ENCODE measurements at regions not wholly inside any gene's neighbourhood (a gene's known extent, or its start where the extent isn't known, plus 50 kb on each side); places are given as distances from the start of the nearest gene placed in this dataset.

- Histone ChIP-seq H3K9ac (ENCODE audit: insufficient read depth, low read length, poor library complexity, severe bottlenecking) (no peak overlapping the region), H3K27ac (ENCODE audit: low read depth in 1 of 2, low read length in 2 of 2) (no peak overlapping the region), H4K20me1 (ENCODE audit: insufficient read depth, low read length) (no peaks in the 10 kb centered on the region), H3K79me2 (ENCODE audit: insufficient read depth, low read length) (no peaks in the 10 kb centered on the region), H3K36me3 (replicated peaks in 1 of 2; ENCODE audit: control insufficient read depth in 1 of 2, insufficient read depth in 2 of 2, low read length in 2 of 2) (peaks cover 80 to 96% of the 10 kb centered on the region in 2 donors), H3K4me1 (ENCODE audit: control insufficient read depth in 1 of 2, insufficient read depth in 2 of 2, low read length in 2 of 2) (no peaks in the 10 kb centered on the region), H3K4me2 (replicated peaks; ENCODE audit: extremely low read depth, low read length, poor library complexity, severe bottlenecking) (no peak overlapping the region), H2AFZ (ENCODE audit: insufficient read depth, low read depth, low read length, poor library complexity, severe bottlenecking) (no peak overlapping the region), H3K9me3 (replicated peaks in 1 of 2; ENCODE audit: control insufficient read depth in 1 of 2, insufficient read depth in 1 of 2, low read length in 2 of 2) (no peaks in the 10 kb centered on the region), H3K27me3 (ENCODE audit: control insufficient read depth in 2 of 2, insufficient read depth in 2 of 2, low read length in 2 of 2) (no peaks in the 10 kb centered on the region), H3K4me3 (replicated peaks in 1 of 3; ENCODE audit: low read depth in 2 of 3, low read length in 3 of 3) (no peak overlapping the region)
- Mint-ChIP-seq H3K36me3 (peaks cover 72 to 77% of the 10 kb centered on the region in 2 donors), H3K27ac (peak overlapping the region in 1 of 7 donors; percentile 5), H3K4me3 (no peak overlapping the region), H3K4me1 (no peaks in the 10 kb centered on the region), H3K9me3 (no peaks in the 10 kb centered on the region), H3K27me3 (ENCODE audit: low read depth in 3 of 3) (no peaks in the 10 kb centered on the region)
- intact Hi-C loops (cut with micrococcal nuclease) = no loop called here
- WGBS (ENCODE audit: insufficient coverage) = 100% methylated on average over 1 of the region's 1 CpG
- no peak for TF ChIP-seq CTCF (IDR thresholded peaks at IDR 0.05)
- no peak for DNase-seq
Measured at GRCh38 chr4:122249357-122249756, 97.2 kb downstream of the BLTP1 start.

- peaks cover 82 to 97% of the 10 kb centered on the region in 2 donors for H3K36me3 ChIP-seq (replicated peaks in 1 of 2; ENCODE audit: control insufficient read depth in 1 of 2, insufficient read depth in 2 of 2, low read length in 2 of 2)
- H3K9me3 ChIP-seq (replicated peaks in 1 of 2; ENCODE audit: control insufficient read depth in 1 of 2, insufficient read depth in 1 of 2, low read length in 2 of 2) = no peaks in the 10 kb centered on the region
- intact Hi-C loops (cut with micrococcal nuclease) = no loop called here
- H3K4me1 ChIP-seq (ENCODE audit: control insufficient read depth in 1 of 2, insufficient read depth in 2 of 2, low read length in 2 of 2) = no peaks in the 10 kb centered on the region
- no peaks in the 10 kb centered on the region for H4K20me1 ChIP-seq (ENCODE audit: insufficient read depth, low read length)
- no peaks in the 10 kb centered on the region for H3K79me2 ChIP-seq (ENCODE audit: insufficient read depth, low read length)
- peaks cover 0 to 3% (median 0%) of the 10 kb centered on the region in 7 donors for H3K9me3 Mint-ChIP-seq
- no peak overlapping the region for H3K4me3 ChIP-seq (replicated peaks in 1 of 3; ENCODE audit: low read depth in 2 of 3, low read length in 3 of 3)
- no peak overlapping the region for H3K4me3 Mint-ChIP-seq
- no peak overlapping the region for H3K27ac ChIP-seq (ENCODE audit: low read depth in 1 of 2, low read length in 2 of 2)
- H3K4me2 ChIP-seq (replicated peaks; ENCODE audit: extremely low read depth, low read length, poor library complexity, severe bottlenecking) = no peak overlapping the region
- no peak overlapping the region for H3K27ac Mint-ChIP-seq
- no peaks in the 10 kb centered on the region for H3K4me1 Mint-ChIP-seq
- no peak for TF ChIP-seq CTCF (IDR thresholded peaks at IDR 0.05)
- peaks cover 71 to 79% of the 10 kb centered on the region in 2 donors for H3K36me3 Mint-ChIP-seq
- no peak overlapping the region for H3K9ac ChIP-seq (ENCODE audit: insufficient read depth, low read length, poor library complexity, severe bottlenecking)
- no peaks in the 10 kb centered on the region for H3K27me3 Mint-ChIP-seq (ENCODE audit: low read depth in 3 of 3)
- no peaks in the 10 kb centered on the region for H3K27me3 ChIP-seq (ENCODE audit: control insufficient read depth in 2 of 2, insufficient read depth in 2 of 2, low read length in 2 of 2)
- WGBS (ENCODE audit: insufficient coverage) = 97% methylated on average over 4 of the region's 4 CpGs
- DNase-seq = no peak
- no peak overlapping the region for H2AFZ ChIP-seq (ENCODE audit: insufficient read depth, low read depth, low read length, poor library complexity, severe bottlenecking)
Measured at GRCh38 chr4:122252584-122252983, 100.5 kb downstream of the BLTP1 start.

All from CD14-positive monocyte (primary cell).